HG03139 (cell line): ENCODE measurements at regions not wholly inside any gene's neighbourhood (a gene's known extent, or its start where the extent isn't known, plus 50 kb on each side); places are given as distances from the start of the nearest gene placed in this dataset.

ENCODE experiments used
- ATAC-seq: cut with Tn5 transposase; IDR thresholded peaks from one replicate; pipeline ENCODE4 v1.9.1; 2021; ENCODE audit not compliant: unreplicated experiment

DNA sequence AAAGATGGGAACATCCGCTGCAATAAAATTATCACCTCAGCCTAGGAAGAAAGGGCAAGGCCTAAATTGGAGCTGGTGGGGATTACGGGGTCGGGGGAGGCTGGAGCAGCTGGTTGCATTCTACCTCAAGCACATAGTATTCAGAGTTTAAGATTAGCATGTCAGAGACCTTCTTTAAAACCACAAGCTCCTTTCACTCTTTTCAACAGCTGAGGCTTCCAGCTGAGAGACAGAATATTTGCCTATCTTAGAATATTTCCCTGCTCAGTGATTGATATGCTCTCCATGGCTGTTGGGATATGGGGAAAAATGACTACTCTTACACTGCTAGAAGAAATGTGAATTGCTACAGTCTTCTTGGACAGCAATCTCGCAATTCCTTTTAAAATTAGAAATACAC, 248.6 kb downstream of the TBX15 start:
- ATAC-seq: no peak

GRCh38 chr1:118736322-118736721, 251.8 kb downstream of the TBX15 start:
- no peak for ATAC-seq

DNA sequence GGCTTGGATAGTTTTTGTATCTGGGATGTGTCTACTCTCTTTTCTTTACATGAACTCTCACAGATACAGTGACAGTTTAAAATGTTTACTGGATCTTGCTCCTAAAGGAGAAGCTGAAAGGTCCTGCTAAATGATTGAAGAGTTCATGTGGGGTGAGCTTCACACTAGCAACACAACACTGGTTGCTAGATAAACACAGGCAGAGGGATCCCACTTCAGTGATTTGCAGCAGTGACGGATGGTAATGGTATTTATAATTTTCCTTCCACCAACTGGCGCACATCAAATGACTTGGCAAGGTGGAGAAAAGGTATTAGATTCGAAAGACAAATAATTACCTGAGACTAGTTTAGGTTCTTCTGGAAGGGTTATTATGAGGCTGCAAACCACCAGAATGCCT, 270.2 kb downstream of the TBX15 start:
- ATAC-seq: no peak

GRCh38 chr1:118716775-118717174, 271.4 kb downstream of the TBX15 start:
- no peak for ATAC-seq

DNA sequence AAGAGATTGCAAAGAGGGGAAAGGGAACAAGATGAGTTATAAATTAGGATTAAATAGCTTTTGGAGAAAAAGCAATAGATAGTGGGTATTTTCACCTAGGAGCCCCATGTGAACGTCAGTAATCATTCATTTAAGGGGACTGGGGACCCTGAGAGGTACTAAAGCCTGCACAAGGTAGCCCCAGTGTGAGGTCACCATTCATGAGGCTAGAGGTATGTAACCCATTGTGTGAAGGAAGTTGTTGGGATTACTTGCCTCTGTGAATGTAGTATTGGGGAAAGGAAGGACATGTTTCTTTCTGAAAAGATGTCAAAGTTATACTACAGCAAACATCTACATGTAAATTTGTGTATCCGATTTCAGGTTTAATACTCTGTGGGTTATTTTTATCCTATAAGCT, 276.8 kb downstream of the TBX15 start:
- ATAC-seq: no peak

DNA sequence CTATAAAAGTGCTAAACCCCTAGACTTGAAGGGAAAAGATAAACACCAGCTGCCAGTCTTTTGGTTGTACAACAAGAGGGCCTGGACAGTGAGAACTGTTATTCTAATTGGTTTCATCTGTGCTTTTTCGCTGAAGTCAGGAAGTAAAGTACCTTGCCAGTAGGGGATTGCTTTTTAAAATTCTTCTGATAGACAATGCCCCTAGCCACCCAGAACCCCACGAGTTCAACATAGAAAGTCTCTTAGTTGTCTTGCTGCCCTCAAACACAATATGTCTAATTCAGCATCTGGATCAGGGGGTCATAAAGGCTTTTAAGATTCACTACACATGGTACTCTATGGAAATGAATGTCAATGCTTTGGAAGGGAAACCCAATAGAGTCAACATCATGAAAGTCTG, 289.2 kb downstream of the TBX15 start:
- ATAC-seq: no peak

GRCh38 chr1:118692143-118692542, 296.0 kb downstream of the TBX15 start:
- ATAC-seq: no peak

DNA sequence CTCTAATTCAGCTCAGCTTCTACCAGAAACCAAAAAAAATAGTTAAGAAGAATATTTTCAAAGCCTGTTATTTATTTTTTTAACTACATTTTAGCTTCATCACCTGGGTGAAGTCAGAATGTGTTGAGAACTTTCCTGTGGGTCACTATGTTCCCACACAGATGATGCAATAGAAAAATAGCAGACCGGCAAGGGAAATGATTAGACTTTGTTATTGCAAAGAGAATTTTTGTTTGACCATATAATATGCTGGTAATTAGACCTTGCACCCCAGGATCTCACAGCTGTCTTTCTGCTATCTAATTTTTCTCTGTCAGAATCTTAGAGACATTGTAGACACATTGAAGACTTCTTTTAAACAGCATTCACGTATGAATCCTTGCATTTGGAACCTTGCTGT, 299.3 kb downstream of the TBX15 start:
- ATAC-seq: no peak

DNA sequence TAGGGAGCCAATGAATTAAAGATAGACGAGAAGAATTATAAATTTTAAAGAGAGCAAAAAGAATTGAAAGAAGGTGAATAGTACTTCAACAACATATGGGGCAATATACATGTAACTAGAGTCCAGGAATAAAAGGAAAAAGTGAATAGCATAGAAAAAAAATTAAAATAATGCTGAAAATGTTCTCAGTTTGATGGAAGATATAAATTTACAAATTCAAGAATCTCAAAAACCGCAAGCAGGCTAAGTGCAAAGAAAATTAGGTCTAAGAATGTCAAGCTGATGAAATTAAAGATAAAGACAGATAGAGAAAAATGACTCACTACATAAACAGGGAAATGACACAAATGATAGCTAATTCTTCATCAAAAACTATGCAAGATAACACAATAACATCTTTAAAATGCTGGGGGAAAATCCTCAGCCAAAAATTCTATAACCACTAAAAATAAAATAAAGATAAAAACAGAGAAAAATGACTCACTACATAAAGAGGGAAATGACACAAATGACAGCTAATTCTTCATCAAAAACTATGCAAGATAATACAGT, 326.3 kb downstream of the TBX15 start:
- ATAC-seq: no peak

DNA sequence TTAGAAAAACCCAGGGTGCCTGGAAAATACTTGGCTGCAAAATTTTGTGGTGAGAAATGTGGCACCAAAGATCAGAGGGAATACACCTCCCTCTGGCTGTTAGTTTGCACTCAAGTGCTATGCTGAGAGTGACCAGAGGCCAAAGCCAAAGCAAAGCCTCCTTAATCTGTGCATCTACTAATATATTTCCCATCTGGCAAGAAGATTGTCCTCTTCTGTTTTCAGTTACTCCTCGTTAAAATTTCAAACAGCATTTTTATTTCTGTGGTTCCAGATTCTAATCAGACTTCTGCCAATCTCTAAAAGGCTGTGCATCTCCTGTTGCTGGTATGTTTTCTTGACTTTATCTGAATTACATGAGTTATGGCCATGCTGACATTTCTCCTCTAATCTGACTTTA, 327.4 kb downstream of the TBX15 start:
- no peak for ATAC-seq

DNA sequence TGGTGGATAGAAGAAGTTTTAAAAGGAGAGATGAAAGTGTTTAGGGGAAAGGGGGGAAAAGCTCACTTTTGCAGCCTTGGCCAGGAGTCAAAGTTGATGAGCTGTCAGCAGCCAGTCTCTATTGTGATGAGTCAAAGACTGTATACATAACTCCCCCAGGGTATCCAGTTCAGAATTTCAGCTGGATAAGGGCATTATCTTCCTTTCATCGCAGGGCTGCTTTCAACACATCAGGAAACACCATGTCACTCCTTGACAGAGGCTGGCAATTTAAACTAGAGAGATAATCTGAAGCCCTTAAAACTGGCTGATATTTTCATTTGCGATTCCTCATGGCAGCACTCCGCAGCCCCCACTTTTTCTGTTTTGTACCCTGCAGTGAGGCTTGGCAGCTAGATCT, 328.5 kb downstream of the TBX15 start:
- no peak for ATAC-seq

DNA sequence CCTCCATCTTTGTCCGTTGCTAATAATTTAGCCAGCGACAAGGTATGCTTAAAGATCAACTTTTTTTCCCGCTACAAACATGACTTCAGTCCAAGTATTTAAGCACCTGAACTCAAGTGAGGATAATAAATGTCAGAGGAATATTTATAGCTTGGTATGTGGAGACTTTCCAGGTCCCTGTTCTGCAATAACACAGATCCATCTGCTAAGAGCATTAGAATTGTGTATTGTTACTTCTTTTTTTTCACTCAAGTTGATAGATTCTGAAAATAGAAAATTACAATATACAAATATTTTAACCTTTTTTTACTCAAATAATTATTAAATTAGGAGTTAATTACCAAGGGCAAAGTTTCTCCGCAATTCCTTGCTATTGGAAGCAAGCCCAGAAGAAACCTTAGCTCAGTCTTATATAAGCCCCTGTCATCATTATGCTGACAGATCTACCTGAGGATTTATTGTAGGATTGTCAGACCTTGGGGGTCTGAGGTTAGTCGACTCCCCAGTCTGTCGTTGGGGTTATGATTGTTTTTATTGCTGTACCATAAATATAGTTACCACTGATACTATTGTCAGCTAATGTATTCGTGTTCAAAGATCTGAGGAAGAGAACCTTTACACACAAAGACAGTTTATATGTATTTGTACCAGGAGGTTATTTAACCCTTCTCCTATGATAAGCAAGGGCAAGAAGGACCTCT, 337.9 kb downstream of the TBX15 start:
- no peak for ATAC-seq

GRCh38 chr1:118649369-118650106, 338.6 kb downstream of the TBX15 start:
- no peak for ATAC-seq

DNA sequence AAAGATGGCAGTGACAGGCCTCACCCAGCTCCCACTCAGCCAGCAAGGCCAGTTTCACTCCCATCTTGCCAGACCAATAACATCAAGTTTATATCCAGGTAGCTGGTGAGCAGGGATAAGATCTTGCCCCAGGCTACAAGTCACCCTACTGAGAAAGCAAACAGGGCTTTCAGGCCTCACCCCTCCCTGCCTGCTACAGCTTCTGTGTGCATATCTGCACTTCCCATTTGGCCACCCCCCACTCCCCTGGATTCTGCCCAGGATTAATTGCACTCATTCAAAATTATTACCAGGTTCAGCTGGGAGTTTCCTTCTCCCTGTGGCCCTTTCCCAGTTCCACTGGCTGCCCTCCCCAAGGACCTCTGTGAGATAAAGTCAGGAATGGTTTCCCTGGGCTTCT, 352.1 kb downstream of the TBX15 start:
- ATAC-seq: no peak

DNA sequence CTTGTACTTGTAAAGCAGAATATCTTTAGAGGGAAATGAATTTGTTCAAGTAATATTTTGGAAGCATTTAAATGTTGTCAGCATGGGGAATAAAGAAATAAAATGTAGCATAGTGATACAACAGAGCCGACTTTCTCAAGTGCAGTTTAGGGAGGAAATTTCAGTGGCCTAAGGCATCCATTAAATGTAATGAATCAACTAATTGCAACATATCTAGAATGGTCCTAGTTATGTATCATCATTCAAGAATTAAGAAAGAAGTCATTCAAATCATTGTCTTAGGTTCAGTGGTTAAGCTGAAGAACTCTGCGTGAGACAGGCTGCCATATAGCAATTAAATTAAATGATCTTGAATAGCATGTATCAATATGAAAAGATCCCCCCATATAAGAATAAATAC, 360.7 kb downstream of the TBX15 start:
- no peak for ATAC-seq

DNA sequence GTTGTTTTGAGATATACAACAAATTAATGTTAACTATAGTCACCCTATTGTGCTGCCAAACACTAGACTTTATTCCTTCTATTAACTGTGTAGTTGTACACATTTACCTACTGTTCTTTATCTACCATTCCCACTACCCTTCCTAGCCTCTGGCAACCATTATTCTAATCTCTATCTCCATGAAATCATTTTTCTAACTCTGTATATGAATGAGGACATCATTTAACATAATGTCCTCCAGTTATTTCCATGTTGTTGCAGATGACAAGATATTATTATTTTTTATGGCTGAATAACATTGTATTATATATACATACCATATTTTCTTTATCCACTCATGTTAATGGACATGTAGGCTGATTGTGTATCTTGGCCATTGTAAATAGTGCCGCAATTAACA, 366.3 kb downstream of the TBX15 start:
- ATAC-seq: no peak

GRCh38 chr1:118618618-118619340, 369.4 kb downstream of the TBX15 start:
- no peak for ATAC-seq

DNA sequence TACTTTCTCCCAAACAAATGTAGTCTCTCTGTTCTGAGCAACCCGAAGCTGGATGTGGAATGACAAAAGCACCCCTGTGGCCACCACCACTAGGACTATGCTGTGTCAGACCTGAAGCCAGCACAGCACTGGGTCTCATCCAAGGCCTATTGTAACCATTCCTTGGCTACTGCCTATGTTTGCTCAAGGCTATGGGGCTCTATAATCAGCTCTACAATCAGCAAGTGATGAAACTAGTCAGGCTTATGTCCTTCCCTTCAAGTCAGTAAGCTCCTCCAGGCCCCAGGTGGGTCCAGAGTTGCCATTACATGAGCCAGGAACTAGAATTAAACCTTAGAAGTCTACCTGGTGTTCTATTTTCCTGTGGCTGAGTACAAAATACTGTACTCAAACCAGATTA, 370.2 kb downstream of the TBX15 start:
- no peak for ATAC-seq

GRCh38 chr1:118615066-118615465, 373.1 kb downstream of the TBX15 start:
- ATAC-seq: no peak

GRCh38 chr1:118589238-118589846, 398.8 kb downstream of the TBX15 start:
- ATAC-seq: no peak

DNA sequence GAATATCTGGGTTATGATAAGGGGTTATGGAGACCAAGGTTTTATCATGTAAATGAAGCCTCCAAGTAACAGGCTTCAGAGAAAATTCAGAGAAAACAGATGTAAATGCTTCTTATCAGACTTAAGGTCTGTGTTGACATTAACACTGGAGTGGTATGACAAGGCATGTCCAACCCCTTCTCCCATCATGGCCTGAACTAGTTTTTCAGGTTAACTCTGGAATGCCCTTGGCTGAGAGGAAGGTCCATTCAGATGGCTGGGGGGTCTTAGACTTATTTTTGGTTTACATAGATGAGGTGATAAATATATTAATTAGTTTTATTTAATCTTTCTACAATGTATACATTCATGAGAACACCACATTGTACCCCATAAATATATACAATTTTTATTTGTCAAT, 399.6 kb downstream of the TBX15 start:
- ATAC-seq: no peak
